HepG2 (cell line): ENCODE measurements at regions not wholly inside any gene's neighbourhood (a gene's known extent, or its start where the extent isn't known, plus 50 kb on each side); places are given as distances from the start of the nearest gene placed in this dataset.
A peak's percentile ranks its signal among the peaks of the same experiment; 100 is the strongest.

ENCODE experiments used
- CC2D1A ChIP-seq: sonication (generic); formaldehyde crosslinking; IDR thresholded peaks from 2 replicates; pipeline ENCODE4 v1.8.1; 2023; ENCODE audit warnings: mild to moderate bottlenecking, missing genetic modification reagents
- FOXO1 ChIP-seq: sonication (generic); formaldehyde crosslinking; IDR thresholded peaks from 2 replicates; pipeline ENCODE4 v1.4.0; 2020; ENCODE audit warnings: missing genetic modification reagents
- HDAC6 ChIP-seq: fragments of 200-600 bp; sonication (generic); IDR thresholded peaks from 2 replicates; pipeline ENCODE4 v1.7.0; 2017; ENCODE audit warnings: mild to moderate bottlenecking, antibody characterized with exemption, low read length, low read depth
- IRF2 ChIP-seq: IDR thresholded peaks from 2 replicates; pipeline ENCODE4 v1.6.1; 2018; ENCODE audit warnings: missing genetic modification reagents, missing compliant biosample characterization
- KAT2B ChIP-seq: fragments of 150-350 bp; IDR thresholded peaks from 2 replicates; pipeline ENCODE4 v1.6.1; 2014; ENCODE audit warnings: low read depth, low read length, borderline replicate concordance
- ZNF432 ChIP-seq: sonication (generic); formaldehyde crosslinking; IDR thresholded peaks from 2 replicates; pipeline ENCODE4 v1.5.0; 2020; ENCODE audit warnings: missing genetic modification reagents, mild to moderate bottlenecking, borderline replicate concordance
- ZNF792 ChIP-seq: IDR thresholded peaks from 2 replicates; pipeline ENCODE4 v1.6.1; 2016
- ZSCAN29 ChIP-seq: sonication (generic); formaldehyde crosslinking; conservative IDR thresholded peaks from 2 replicates; pipeline ENCODE4 v1.4.0; 2020; ENCODE audit warnings: mild to moderate bottlenecking, missing genetic modification reagents
- TF ChIP-seq, protein P1 (sequence below): sonication (generic); formaldehyde crosslinking; IDR thresholded peaks from 2 replicates; pipeline ENCODE4 v1.4.0; 2020; ENCODE audit warnings: mild to moderate bottlenecking, missing genetic modification reagents, borderline replicate concordance
- TF ChIP-seq, protein P2 (sequence below): sonication (generic); formaldehyde crosslinking; IDR thresholded peaks from 2 replicates; pipeline ENCODE4 v1.4.0; 2020; ENCODE audit warnings: missing genetic modification reagents
- TF ChIP-seq, protein P3 (sequence below): sonication (generic); formaldehyde crosslinking; IDR thresholded peaks from 2 replicates; pipeline ENCODE4 v1.8.1; 2023; ENCODE audit warnings: mild to moderate bottlenecking, missing genetic modification reagents
- TF ChIP-seq, protein P4 (sequence below): sonication (generic); formaldehyde crosslinking; conservative IDR thresholded peaks from 2 replicates; pipeline ENCODE4 v1.4.0; 2020; ENCODE audit warnings: mild to moderate bottlenecking, missing genetic modification reagents, moderate library complexity
- TF ChIP-seq, protein P5 (sequence below): IDR thresholded peaks from 2 replicates; pipeline ENCODE4 v1.6.1; 2016; ENCODE audit warnings: low read depth, borderline replicate concordance
- TF ChIP-seq, protein P6 (sequence below): sonication (generic); formaldehyde crosslinking; conservative IDR thresholded peaks from 2 replicates; pipeline ENCODE4 v1.5.0; 2020; ENCODE audit warnings: missing genetic modification reagents
- TF ChIP-seq, protein P7 (sequence below): sonication (generic); formaldehyde crosslinking; IDR thresholded peaks from 2 replicates; pipeline ENCODE4 v1.5.0; 2020; ENCODE audit warnings: mild to moderate bottlenecking, missing genetic modification reagents

DNA sequence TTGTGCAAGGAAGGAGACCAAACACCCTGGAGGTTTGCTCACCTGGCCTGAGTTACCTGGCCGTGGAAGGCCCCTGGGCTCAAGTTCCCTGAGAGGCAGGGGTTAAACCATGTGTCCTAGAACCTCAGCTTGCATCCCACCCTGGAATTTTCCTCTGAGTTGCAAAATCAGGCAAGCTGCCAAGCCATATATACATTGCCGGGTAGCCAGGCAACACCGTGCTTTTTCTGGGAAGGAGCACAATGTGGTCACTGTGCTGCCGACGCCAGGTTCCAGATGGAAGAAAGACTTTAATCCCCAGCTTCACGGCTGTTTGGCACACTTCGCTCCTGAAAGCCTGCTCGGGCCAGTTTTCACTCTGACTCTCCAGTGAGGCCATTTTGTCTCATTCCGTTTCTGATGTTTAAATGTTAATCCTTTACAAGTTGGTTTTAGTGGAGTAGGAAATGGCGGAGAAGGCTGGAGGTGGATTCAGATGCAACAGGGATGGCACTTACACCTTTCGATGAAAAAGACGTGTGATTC is 60.1 kb upstream of the PEG3 start (continued):
- TF ChIP-seq, protein P1, sequence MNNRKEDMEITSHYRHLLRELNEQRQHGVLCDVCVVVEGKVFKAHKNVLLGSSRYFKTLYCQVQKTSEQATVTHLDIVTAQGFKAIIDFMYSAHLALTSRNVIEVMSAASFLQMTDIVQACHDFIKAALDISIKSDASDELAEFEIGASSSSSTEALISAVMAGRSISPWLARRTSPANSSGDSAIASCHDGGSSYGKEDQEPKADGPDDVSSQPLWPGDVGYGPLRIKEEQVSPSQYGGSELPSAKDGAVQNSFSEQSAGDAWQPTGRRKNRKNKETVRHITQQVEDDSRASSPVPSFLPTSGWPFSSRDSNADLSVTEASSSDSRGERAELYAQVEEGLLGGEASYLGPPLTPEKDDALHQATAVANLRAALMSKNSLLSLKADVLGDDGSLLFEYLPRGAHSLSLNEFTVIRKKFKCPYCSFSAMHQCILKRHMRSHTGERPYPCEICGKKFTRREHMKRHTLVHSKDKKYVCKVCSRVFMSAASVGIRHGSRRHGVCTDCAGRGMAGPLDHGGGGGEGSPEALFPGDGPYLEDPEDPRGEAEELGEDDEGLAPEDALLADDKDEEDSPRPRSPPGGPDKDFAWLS (CRISPR knock-in tag): peak; percentile 82; the same call in 1 of the 2 replicates
- TF ChIP-seq, protein P2, sequence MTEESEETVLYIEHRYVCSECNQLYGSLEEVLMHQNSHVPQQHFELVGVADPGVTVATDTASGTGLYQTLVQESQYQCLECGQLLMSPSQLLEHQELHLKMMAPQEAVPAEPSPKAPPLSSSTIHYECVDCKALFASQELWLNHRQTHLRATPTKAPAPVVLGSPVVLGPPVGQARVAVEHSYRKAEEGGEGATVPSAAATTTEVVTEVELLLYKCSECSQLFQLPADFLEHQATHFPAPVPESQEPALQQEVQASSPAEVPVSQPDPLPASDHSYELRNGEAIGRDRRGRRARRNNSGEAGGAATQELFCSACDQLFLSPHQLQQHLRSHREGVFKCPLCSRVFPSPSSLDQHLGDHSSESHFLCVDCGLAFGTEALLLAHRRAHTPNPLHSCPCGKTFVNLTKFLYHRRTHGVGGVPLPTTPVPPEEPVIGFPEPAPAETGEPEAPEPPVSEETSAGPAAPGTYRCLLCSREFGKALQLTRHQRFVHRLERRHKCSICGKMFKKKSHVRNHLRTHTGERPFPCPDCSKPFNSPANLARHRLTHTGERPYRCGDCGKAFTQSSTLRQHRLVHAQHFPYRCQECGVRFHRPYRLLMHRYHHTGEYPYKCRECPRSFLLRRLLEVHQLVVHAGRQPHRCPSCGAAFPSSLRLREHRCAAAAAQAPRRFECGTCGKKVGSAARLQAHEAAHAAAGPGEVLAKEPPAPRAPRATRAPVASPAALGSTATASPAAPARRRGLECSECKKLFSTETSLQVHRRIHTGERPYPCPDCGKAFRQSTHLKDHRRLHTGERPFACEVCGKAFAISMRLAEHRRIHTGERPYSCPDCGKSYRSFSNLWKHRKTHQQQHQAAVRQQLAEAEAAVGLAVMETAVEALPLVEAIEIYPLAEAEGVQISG (CRISPR knock-in tag): peak; percentile 82
- TF ChIP-seq, protein P3, sequence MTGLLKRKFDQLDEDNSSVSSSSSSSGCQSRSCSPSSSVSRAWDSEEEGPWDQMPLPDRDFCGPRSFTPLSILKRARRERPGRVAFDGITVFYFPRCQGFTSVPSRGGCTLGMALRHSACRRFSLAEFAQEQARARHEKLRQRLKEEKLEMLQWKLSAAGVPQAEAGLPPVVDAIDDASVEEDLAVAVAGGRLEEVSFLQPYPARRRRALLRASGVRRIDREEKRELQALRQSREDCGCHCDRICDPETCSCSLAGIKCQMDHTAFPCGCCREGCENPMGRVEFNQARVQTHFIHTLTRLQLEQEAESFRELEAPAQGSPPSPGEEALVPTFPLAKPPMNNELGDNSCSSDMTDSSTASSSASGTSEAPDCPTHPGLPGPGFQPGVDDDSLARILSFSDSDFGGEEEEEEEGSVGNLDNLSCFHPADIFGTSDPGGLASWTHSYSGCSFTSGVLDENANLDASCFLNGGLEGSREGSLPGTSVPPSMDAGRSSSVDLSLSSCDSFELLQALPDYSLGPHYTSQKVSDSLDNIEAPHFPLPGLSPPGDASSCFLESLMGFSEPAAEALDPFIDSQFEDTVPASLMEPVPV (CRISPR knock-in tag): peak; percentile 94
- TF ChIP-seq, protein P4, sequence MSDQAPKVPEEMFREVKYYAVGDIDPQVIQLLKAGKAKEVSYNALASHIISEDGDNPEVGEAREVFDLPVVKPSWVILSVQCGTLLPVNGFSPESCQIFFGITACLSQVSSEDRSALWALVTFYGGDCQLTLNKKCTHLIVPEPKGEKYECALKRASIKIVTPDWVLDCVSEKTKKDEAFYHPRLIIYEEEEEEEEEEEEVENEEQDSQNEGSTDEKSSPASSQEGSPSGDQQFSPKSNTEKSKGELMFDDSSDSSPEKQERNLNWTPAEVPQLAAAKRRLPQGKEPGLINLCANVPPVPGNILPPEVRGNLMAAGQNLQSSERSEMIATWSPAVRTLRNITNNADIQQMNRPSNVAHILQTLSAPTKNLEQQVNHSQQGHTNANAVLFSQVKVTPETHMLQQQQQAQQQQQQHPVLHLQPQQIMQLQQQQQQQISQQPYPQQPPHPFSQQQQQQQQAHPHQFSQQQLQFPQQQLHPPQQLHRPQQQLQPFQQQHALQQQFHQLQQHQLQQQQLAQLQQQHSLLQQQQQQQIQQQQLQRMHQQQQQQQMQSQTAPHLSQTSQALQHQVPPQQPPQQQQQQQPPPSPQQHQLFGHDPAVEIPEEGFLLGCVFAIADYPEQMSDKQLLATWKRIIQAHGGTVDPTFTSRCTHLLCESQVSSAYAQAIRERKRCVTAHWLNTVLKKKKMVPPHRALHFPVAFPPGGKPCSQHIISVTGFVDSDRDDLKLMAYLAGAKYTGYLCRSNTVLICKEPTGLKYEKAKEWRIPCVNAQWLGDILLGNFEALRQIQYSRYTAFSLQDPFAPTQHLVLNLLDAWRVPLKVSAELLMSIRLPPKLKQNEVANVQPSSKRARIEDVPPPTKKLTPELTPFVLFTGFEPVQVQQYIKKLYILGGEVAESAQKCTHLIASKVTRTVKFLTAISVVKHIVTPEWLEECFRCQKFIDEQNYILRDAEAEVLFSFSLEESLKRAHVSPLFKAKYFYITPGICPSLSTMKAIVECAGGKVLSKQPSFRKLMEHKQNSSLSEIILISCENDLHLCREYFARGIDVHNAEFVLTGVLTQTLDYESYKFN (CRISPR knock-in tag): peak; percentile 96
- TF ChIP-seq FOXO1 (CRISPR knock-in tag) (peak; percentile 95), ZSCAN29 (CRISPR knock-in tag) (peak; percentile 89), CC2D1A (no peak), ZNF432 (no peak), HDAC6 (no peak), IRF2 (CRISPR knock-in tag) (peak; percentile 86; the same call in 1 of the 2 replicates), ZNF792 (CRISPR knock-in tag) (peak; percentile 80), KAT2B (no peak)
- TF ChIP-seq, protein P5, sequence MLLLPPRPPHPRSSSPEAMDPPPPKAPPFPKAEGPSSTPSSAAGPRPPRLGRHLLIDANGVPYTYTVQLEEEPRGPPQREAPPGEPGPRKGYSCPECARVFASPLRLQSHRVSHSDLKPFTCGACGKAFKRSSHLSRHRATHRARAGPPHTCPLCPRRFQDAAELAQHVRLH: peak; percentile 91
- TF ChIP-seq, protein P6, sequence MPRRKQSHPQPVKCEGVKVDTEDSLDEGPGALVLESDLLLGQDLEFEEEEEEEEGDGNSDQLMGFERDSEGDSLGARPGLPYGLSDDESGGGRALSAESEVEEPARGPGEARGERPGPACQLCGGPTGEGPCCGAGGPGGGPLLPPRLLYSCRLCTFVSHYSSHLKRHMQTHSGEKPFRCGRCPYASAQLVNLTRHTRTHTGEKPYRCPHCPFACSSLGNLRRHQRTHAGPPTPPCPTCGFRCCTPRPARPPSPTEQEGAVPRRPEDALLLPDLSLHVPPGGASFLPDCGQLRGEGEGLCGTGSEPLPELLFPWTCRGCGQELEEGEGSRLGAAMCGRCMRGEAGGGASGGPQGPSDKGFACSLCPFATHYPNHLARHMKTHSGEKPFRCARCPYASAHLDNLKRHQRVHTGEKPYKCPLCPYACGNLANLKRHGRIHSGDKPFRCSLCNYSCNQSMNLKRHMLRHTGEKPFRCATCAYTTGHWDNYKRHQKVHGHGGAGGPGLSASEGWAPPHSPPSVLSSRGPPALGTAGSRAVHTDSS (CRISPR knock-in tag): no peak
- TF ChIP-seq, protein P7, sequence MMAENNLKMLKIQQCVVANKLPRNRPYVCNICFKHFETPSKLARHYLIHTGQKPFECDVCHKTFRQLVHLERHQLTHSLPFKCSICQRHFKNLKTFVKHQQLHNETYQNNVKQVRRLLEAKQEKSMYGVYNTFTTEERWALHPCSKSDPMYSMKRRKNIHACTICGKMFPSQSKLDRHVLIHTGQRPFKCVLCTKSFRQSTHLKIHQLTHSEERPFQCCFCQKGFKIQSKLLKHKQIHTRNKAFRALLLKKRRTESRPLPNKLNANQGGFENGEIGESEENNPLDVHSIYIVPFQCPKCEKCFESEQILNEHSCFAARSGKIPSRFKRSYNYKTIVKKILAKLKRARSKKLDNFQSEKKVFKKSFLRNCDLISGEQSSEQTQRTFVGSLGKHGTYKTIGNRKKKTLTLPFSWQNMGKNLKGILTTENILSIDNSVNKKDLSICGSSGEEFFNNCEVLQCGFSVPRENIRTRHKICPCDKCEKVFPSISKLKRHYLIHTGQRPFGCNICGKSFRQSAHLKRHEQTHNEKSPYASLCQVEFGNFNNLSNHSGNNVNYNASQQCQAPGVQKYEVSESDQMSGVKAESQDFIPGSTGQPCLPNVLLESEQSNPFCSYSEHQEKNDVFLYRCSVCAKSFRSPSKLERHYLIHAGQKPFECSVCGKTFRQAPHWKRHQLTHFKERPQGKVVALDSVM (CRISPR knock-in tag): 0 out of 2 replicates have a peak, but pooled peaks have one; percentile 40
